GM19395 (cell line): ENCODE measurements at regions not wholly inside any gene's neighbourhood (a gene's known extent, or its start where the extent isn't known, plus 50 kb on each side); places are given as distances from the start of the nearest gene placed in this dataset.

ENCODE experiments used
- ATAC-seq: cut with Tn5 transposase; IDR thresholded peaks from one replicate; pipeline ENCODE4 v1.9.1; 2021; ENCODE audit warnings: mild to moderate bottlenecking, moderate library complexity; ENCODE audit not compliant: unreplicated experiment

DNA sequence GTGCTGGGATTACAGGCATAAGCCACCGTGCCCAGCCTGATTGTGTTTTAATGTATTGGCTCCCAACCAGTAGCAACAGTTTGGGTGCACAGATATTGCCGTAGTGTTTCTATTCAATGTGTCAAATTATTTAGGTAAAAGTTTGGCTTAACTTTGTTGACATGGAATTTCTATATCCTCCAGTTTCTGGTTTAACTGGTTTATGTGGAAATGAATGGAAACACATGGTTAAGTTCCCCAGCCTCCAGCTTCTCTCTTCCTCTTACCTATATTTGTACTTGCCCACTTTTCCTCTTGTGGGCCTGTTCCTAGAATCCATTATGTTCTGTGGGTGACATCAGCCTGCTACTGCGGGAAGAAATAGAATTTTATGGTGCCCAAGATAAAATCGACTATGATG lies 53.9 kb upstream of the ESR1 start:
- no peak for ATAC-seq

DNA sequence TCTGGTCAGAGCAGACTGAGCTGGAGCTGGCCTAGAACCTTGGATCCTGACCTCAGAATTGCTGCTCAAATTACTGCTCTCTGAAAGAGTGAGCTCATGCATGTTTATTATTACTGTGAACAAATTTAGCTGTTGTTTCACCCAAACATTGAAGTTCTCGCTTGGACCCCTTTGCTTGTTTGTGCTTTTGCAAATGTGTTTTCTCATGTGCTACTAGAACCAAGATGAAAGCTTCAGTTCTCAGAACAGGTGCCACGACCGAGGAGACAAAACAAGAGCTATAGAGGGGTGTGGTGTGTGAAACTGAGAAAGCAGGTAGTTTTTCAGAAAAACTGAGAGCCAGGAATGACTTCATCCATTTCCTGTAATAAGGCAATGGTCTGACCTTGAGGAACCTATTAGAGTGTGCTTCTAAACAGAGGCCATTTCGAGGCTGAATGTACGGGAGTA lies 50.0 kb upstream of the ESR1 start:
- ATAC-seq, result peak; percentile 98
